Left colon (tissue), 2 donors: ENCODE measurements at regions not wholly inside any gene's neighbourhood (a gene's known extent, or its start where the extent isn't known, plus 50 kb on each side); places are given as distances from the start of the nearest gene placed in this dataset.
"Not testable (repeated sequence)": the region's sequence is repeated elsewhere in the genome, so short reads cannot be mapped to it uniquely, and the experiment has no call there.

ENCODE experiments used
- ATAC-seq: fragments of 200-7000 bp; cut with Tn5 transposase; one replicate; pipeline ENCODE4 v1.9.1; 2020; ENCODE audit warnings: mild to moderate bottlenecking, moderate library complexity
- DNase-seq, 2 donors: peaks; one replicate each; pipeline ENCODE4 v3.0.0-alpha.2; 2020
- intact Hi-C, 2 donors: fragments of 100-400 bp; cut with DNase I in 1 of 2; cut with micrococcal nuclease in 1 of 2; formaldehyde crosslinking; loops; one replicate each; pipeline versions ENCODE4 v1.11.2 to v1.14.0; 2022; cut with DNase I, micrococcal nuclease
- donor health status: DM: no; HTN: no; CAD: no.
- donor health status: DM: yes; HTN: yes; CAD: no.

DNA sequence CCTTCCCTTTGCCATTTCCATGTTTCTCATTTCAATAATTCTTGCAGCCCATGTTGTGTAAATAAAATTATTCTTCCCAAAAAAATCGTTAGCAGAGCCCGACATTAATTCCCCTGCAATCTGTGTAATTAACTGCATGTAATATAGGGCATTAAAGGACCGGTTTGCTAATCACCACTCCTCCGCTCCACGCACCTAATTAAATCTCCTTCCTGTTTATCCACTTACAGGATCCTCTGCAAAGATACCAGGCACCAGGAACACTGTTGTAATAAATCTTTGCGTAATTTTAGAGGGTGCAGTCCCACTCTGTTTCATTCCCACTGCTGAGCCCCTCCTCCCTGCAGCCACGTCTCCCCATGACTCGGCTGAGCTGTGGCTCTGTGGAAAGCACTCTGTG is 105.0 kb upstream of the PPP1R26 start:
- no peak for ATAC-seq
- intact Hi-C loops: no loop called here
- DNase-seq: no peak

GRCh38 chr9:135375001-135375400 is 104.6 kb upstream of the PPP1R26 start:
- no peak for ATAC-seq
- intact Hi-C loops: no loop called here
- DNase-seq: no peak

- ATAC-seq (no peak), DNase-seq (no peak)
- intact Hi-C loops: no loop called here
Observed at GRCh38 chr9:135376511-135377265, 102.9 kb upstream of the PPP1R26 start.

GRCh38 chr9:135377431-135377830 is 102.2 kb upstream of the PPP1R26 start:
- no peak for DNase-seq
- intact Hi-C loops: no loop called here
- ATAC-seq: no peak

GRCh38 chr9:135378751-135379150 is 100.8 kb upstream of the PPP1R26 start:
- DNase-seq: no peak
- ATAC-seq: no peak
- intact Hi-C loops: no loop called here

GRCh38 chr9:135379540-135380267 is 99.9 kb upstream of the PPP1R26 start:
- DNase-seq (no peak), ATAC-seq (no peak)
- intact Hi-C loops: no loop called here

- DNase-seq (no peak), ATAC-seq (no peak)
- intact Hi-C loops: no loop called here
Observed at GRCh38 chr9:135380311-135380960, 99.1 kb upstream of the PPP1R26 start.

DNA sequence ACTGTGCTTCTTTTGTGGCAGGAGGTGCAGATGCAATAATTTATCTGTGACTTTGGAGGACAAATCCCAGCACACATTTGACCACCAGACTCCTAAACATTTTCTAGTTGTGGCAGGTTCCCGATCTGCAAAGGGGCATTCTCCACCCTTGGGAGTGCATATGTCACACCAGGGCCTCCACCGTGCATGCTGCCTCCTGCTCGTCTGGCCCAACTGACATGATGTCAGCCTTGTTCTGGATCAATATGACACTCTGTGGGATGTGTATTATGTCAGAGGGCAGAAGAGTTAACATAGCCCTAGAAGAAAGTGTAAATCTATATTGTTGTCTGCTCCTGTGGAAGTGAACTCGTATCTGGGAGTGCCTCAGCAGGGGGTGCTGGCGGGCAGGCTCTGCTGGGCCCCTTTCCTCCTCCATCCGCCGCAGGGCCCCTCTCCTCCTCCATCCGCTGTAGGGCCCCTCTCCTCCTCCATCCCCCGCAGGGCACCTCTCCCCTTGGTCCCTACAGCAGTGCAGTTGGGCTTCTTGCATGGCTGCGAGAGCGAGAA is 97.7 kb upstream of the PPP1R26 start:
- DNase-seq (no peak), ATAC-seq (no peak)
- intact Hi-C loops: no loop called here

- no peak for DNase-seq
- intact Hi-C loops: no loop called here
- no peak for ATAC-seq
Observed at GRCh38 chr9:135384226-135384625, 95.4 kb upstream of the PPP1R26 start.

DNA sequence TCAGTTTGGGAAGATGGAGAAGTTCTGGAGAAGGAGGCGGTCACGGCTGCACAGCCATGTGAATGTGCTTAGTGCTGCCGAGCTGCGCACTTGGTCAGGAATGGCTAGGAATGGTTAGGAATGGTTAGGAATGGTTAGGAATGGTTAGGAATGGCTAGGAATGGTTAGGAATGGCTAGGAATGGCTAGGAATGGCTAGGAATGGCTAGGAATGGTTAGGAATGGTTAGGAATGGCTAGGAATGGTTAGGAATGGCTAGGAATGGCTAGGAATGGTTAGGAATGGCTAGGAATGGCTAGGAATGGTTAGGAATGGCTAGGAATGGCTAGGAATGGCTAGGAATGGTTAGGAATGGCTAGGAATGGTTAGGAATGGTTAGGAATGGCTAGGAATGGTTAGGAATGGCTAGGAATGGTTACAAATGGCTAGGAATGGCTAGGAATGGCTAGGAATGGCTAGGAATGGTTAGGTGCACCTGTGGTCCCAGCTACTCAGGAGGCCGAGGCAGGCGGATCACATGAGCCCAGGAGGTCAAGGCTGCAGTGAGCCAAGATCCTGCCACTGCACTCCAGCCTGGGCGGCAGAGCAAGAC is 94.7 kb upstream of the PPP1R26 start:
- DNase-seq, intact Hi-C loops, ATAC-seq: not testable (repeated sequence)

- ATAC-seq (no peak), DNase-seq (no peak)
- intact Hi-C loops: no loop called here
Observed at GRCh38 chr9:135385793-135386192, 93.8 kb upstream of the PPP1R26 start.

DNA sequence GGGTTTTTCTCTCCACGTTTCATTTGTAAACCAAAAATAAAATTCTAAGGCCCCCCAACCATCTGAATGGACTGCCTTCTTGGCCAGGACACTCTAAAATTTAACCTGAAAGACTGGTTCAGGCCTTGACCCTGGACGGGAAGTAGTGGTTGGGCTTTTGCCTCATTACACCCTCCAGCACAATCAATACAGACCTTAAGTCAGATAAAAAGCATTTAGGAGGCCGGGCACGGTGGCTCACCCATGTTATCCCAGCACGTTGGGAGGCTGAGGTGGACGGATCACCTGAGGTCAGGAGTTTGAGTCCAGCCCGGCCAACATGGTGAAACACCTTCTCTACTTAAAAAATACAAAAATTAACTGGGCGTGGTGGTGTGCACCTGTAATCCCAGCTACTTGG is 91.6 kb upstream of the PPP1R26 start:
- DNase-seq: no peak
- no peak for ATAC-seq
- intact Hi-C loops: no loop called here

DNA sequence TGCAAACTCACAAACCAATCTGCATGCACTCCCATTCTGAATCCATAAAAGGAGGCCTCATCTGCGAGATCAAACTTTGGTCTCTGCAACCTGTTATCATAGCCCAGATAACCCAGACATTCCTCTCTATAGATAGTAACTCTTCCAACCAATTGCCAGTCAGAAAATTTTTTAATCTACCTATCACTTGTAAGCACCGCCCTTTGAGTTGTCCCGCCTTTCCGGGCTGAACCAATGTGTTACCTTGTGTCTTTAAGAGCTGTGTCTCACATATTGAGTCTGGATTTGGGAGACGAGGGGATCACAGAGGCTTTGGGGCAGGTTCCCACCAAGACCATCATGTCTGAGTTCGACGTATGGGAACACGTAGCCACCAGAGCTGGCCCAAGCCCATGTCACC is 91.1 kb upstream of the PPP1R26 start:
- ATAC-seq: no peak

GRCh38 chr9:135391759-135392158 is 87.8 kb upstream of the PPP1R26 start:
- intact Hi-C loops: no loop called here
- DNase-seq: no peak
- no peak for ATAC-seq

More for the DNA sequence above, 91.1 kb upstream of the PPP1R26 start:
- no peak for DNase-seq
- intact Hi-C loops: no loop called here

GRCh38 chr9:135392511-135392910 is 87.1 kb upstream of the PPP1R26 start:
- DNase-seq (no peak), ATAC-seq (no peak)
- intact Hi-C loops: no loop called here

DNA sequence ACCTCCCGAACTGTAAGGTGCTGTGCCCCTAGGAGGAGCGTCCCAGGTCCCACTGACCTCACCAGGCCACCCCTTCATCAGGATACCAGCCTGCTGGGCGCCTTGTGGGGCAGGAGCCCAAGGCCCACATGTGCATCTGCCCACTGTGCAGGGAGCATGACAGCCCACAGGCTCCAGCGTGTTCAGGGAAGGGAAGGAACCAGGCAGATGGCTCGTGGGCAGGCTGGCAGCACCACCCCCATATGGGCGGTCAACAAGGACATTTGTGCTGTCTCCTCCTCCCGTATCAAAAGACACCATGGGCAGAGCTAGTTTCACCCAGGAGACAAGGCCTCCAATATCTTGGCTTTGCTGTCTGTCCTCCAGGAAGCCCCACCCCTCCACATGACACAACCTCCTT is 85.5 kb upstream of the PPP1R26 start:
- ATAC-seq (no peak), DNase-seq (no peak)
- intact Hi-C loops: no loop called here

DNA sequence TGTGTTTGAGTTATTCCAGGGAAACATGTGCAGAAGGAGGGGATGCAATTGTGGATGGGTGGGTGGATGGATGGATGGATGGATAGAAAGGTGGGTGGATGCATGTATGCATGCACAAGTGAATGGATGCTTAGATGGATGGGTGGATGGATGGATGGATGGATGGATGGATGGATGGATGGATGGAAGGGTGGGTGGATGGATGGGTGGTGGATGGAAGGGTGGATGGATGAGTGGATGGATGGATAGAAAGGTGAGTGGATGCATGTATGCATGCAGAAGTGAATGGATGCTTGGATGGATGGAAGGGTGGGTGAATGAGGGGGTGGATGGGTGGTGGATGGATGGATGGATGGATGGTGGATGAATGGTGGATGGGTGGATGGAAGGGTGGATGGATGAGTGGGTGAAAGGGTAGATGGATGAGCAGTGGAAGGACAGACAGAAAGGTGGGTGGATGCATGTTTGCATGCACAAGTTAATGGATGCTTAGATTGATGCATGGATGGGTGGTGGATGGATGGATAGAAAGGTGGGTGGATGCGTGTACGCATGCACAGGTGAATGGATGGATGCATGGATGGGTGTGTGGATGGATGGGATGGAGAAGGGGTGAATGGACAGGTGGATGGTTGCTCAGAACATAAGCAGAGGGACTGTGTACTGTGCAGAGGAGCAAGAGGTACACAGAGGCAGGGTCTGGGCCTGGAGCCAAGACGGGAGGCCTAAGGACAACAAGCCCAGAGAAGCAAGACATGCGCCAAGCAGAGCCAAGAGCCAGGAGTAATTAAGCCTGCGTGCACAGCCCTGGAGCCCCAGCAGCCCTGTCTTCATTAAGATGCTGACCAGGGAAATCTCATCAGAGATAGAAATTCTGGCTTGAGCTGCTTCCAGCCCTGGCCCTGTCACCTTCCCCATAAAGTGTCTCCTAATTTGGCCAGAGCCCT is 84.6 kb upstream of the PPP1R26 start:
- no peak for ATAC-seq
- no peak for DNase-seq
- intact Hi-C loops: no loop called here

GRCh38 chr9:135397142-135397541 is 82.4 kb upstream of the PPP1R26 start:
- no peak for DNase-seq
- no peak for ATAC-seq
- intact Hi-C loops: no loop called here
